GM18505 (cell line): ENCODE measurements at regions not wholly inside any gene's neighbourhood (a gene's known extent, or its start where the extent isn't known, plus 50 kb on each side); places are given as distances from the start of the nearest gene placed in this dataset.

Experiments used
- ATAC-seq: cut with Tn5 transposase; IDR thresholded peaks from one replicate; pipeline ENCODE4 v1.9.1; 2021; ENCODE audit not compliant: unreplicated experiment
- POLR2A ChIP-seq: IDR thresholded peaks from 4 replicates; pipeline ENCODE4 v1.6.1; 2011; ENCODE audit warnings: borderline replicate concordance; ENCODE audit not compliant: insufficient read depth, insufficient read length; ENCODE audit errors: extremely low read depth

DNA sequence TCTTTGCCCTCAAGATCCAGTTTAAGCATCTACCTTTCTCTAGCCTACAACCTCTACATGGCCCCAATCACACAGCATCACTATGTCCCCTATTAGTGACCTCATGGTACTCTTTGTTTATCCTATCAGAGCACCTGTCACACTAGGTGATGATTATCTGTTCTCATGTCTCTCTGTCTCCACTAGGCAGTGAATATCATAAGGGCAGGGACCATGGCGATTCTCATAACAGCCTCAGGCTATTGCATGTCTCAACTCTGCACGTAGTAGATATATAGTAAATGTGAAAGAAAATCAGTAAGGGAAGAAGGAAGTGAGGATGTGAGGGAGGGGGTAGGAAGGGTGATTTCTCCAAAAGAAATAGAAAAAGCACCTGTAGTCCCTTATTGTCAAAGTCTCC is 311.0 kb downstream of the NSG2 start:
- ATAC-seq, result no peak
- no peak for TF ChIP-seq POLR2A

- TF ChIP-seq POLR2A, result no peak
- ATAC-seq, result no peak
These were observed 312.8 kb downstream of the NSG2 start for GRCh38 chr5:174358276-174358675.

DNA sequence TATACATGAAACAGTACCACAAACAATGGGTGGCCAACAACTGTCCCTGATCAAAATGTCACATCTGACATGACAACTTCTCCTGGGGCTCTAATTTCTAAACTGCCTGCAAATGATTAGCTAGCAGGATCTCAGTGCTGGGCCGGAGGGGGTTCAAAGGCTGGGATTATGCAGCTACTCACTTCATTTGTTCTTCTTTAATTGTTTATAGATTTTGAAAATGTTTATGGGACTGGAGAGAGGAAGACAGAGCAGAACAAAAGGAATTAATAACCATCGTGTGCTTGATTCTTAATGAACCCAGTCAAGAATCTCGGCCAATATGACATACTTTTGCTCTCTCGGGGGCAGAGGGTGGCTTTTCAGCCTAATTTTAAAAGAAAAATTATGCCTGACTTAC is 313.6 kb downstream of the NSG2 start:
- ATAC-seq, result no peak
- no peak for TF ChIP-seq POLR2A

- TF ChIP-seq POLR2A, result no peak
- no peak for ATAC-seq
These were observed 317.0 kb downstream of the NSG2 start for GRCh38 chr5:174362514-174362913.

DNA sequence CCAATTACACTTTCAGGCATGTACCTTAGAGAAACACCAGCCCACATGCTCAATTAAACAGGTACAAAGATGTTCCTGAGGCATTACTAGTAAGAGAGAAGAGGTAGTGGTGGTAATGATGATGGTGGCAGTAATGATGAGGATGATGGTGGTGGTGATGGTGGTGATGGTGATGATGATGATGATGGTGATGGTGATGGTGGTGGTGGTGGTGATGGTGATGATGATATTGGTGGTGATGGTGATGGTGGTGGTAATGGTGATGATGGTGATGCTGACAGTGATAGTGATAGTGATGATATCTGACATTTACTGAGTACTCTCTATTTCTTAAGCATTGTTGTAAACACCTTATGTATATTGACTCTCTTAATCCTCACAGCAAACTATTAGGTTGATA is 318.4 kb downstream of the NSG2 start:
- no peak for ATAC-seq
- no peak for TF ChIP-seq POLR2A

DNA sequence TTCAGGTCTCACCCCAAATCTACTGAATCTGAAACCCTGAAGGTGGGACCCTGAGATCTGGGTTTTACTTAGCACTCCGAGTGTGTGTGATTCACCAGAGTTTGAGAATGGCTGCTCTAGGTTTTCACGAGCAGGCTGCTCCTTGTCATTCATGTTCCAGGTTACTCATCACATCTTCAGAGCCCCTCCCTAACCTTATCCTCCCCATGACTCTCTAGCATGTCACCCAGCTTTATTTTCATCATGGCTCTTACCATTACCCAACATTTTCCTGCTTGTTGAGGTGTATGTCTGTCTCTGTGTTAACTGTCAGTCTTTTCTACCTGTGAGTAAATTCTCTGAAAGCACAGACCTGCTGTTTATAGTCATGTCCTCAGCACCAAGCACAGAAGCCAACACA is 319.2 kb downstream of the NSG2 start:
- ATAC-seq, result no peak
- no peak for TF ChIP-seq POLR2A

- no peak for ATAC-seq
- no peak for TF ChIP-seq POLR2A
These were observed 326.1 kb downstream of the NSG2 start for GRCh38 chr5:174371600-174372094.

DNA sequence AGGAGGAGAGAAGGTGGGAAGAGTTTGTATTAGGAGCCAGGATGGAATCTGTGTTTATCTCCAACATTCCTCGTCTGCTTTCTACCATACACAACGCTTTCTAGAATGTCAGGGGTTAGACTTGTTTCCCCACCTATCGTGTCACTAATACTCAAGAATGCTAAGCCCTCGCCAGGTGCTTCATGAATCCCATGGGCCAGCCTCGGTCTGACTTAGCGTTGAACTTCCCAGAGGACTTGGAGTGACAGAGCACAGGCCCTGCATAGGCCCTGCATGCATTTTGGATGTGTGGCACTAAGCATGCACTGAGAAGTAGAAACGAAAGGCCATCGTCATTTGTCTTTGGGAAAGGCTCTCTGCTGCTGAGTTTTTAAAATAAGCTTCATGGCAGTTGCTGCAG is 328.7 kb downstream of the NSG2 start:
- no peak for TF ChIP-seq POLR2A
- no peak for ATAC-seq

GRCh38 chr5:174376056-174376455 is 330.6 kb downstream of the NSG2 start:
- ATAC-seq, result no peak
- TF ChIP-seq POLR2A, result no peak

- no peak for TF ChIP-seq POLR2A
- ATAC-seq, result no peak
These were observed 331.3 kb downstream of the NSG2 start for GRCh38 chr5:174376726-174377373.

DNA sequence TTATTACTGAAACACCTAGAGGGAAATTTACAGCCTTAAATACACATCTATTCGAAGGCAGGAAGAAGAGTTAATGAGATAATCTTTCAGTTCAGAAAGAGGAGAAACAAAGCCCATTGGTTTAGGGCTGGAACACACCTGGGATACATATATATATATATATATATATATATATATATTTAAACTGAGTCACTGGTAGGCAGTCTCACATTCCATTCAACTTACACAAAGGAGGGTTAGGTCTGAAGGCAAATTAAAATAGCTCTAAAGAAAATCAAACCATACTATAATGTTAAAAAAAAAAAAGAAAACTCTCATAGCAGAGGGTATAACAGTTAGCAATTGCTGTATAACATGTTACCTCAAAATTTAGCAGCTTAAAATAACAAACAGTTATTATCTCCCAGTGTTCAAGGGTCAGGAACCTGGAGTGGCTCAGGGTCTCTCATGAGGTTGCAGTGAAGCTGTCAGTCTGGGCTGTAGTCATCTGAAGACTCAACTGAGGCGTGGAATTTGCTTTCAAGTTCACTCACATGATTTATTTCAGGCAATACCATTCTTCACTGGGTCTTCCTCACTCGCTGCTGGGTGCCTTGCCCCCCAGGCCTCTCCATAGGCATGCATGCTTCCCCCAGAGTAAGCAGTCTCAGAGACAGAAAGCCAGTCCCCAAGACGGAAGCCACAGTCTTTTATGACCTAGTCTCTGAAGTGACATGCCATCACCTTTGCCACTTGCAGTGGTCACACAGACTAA is 332.8 kb downstream of the NSG2 start:
- no peak for TF ChIP-seq POLR2A
- ATAC-seq, result no peak

GRCh38 chr5:174380311-174380710 is 334.8 kb downstream of the NSG2 start:
- TF ChIP-seq POLR2A, result no peak
- ATAC-seq, result no peak

DNA sequence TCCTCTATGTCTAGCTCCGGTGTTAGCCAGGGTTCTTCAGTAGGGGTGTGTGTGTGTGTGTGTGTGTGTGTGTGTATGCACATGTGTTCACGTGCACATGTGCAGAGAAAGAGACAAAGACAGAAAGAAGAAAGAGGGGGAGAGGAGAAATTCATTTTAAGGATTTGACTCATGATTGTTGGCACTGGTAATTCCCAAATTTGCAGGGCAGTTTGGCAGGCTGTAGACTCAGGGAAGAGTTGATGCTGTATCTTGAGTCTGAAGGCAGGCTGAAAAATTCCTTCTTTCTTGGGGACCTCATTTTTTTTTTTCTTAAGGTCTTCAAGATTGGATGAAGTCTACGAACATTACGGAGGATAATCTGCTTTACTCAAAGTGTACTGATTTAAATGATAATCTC is 335.7 kb downstream of the NSG2 start:
- no peak for ATAC-seq
- no peak for TF ChIP-seq POLR2A
